ENCODE measurements at regions not wholly inside any gene's neighbourhood (a gene's known extent, or its start where the extent isn't known, plus 50 kb on each side); places are given as distances from the start of the nearest gene placed in this dataset.

GRCh38 chr10:31219306-31219705 lies 99.7 kb upstream of the ZEB1 start:
- TF ChIP-seq POLR2AphosphoS5 (IDR thresholded peaks at IDR 0.05) (no peak), CTCF (IDR thresholded peaks at IDR 0.05) (no peak), EP300 (IDR thresholded peaks at IDR 0.05) (no peak)
